Natural killer cell (primary cell): ENCODE measurements at regions not wholly inside any gene's neighbourhood (a gene's known extent, or its start where the extent isn't known, plus 50 kb on each side); places are given as distances from the start of the nearest gene placed in this dataset.

Source experiments
- ATAC-seq, 3 donors: fragments of 150-1000 bp in 2 of 3; fragments of 200-7000 bp in 1 of 3; cut with Tn5 transposase; 1 replicate in 1 of 3; 2 replicates in 2 of 3; pipeline ENCODE4 v1.10.0; 2021; ENCODE audit warnings: mild to moderate bottlenecking in 2 of 3, moderate library complexity in 2 of 3
- DNase-seq, 2 donors: peaks; one replicate each; pipeline versions ENCODE4 v3.0.0 to v3.0.0-alpha.2; 2013 to 2021; ENCODE audit warnings: mixed read lengths in 1 of 2
- H3K27ac ChIP-seq: one replicate; pipeline ENCODE4 v1.5.1; 2013; ENCODE audit warnings: mild to moderate bottlenecking, low read length
- H3K27me3 ChIP-seq: one replicate; pipeline ENCODE4 v1.6.1; 2013; ENCODE audit warnings: low read length; ENCODE audit not compliant: control insufficient read depth, insufficient read depth
- H3K36me3 ChIP-seq: one replicate; pipeline ENCODE4 v1.6.1; 2013; ENCODE audit warnings: low read length; ENCODE audit not compliant: control insufficient read depth, insufficient read depth
- H3K4me1 ChIP-seq: one replicate; pipeline ENCODE4 v1.6.1; 2013; ENCODE audit warnings: low read length; ENCODE audit not compliant: control insufficient read depth, insufficient read depth
- H3K4me3 ChIP-seq: one replicate; pipeline ENCODE4 v1.5.1; 2013; ENCODE audit warnings: low read length
- H3K9me3 ChIP-seq: one replicate; pipeline ENCODE4 v1.6.1; 2013; ENCODE audit warnings: low read length; ENCODE audit not compliant: control insufficient read depth, insufficient read depth
- H3K27ac Mint-ChIP-seq, 2 donors: one replicate each; pipeline ENCODE4 v1.8.0; 2022; ENCODE audit warnings: mild to moderate bottlenecking in 2 of 2, mixed read lengths in 2 of 2, moderate library complexity in 1 of 2
- H3K27me3 Mint-ChIP-seq, 2 donors: one replicate each; pipeline ENCODE4 v1.8.0; 2022; ENCODE audit warnings: low read depth in 2 of 2, mixed read lengths in 2 of 2
- H3K36me3 Mint-ChIP-seq: one replicate; pipeline ENCODE4 v1.8.0; 2022; ENCODE audit warnings: mixed read lengths
- H3K4me1 Mint-ChIP-seq, 2 donors: one replicate each; pipeline ENCODE4 v1.8.0; 2022; ENCODE audit warnings: mixed read lengths in 2 of 2
- H3K4me3 Mint-ChIP-seq: one replicate; pipeline ENCODE4 v1.8.0; 2022; ENCODE audit warnings: mild to moderate bottlenecking, moderate library complexity, mixed read lengths
- H3K9me3 Mint-ChIP-seq, 2 donors: one replicate each; pipeline ENCODE4 v1.8.0; 2022; ENCODE audit warnings: mixed read lengths in 2 of 2
- CTCF ChIP-seq: fragments of 200-600 bp; IDR thresholded peaks from one replicate; pipeline ENCODE4 v1.8.0; 2022; ENCODE audit warnings: antibody characterized with exemption
- WGBS: methylation state at CpG from one replicate; pipeline ENCODE4 v1.1.7; 2013; ENCODE audit warnings: missing lambda C conversion rate; ENCODE audit not compliant: insufficient coverage; 5-methylcytosine and 5-hydroxymethylcytosine counted together
- intact Hi-C: fragments of 100-400 bp; cut with micrococcal nuclease; formaldehyde crosslinking; loops from one replicate; pipeline ENCODE4 v1.14.2; 2022

- Mint-ChIP-seq H3K9me3 (no peaks in the 10 kb centered on the region), H3K4me3 (no peak overlapping the region), H3K27me3 (peaks cover 0 to 7% of the 10 kb centered on the region in 2 donors), H3K36me3 (no peaks in the 10 kb centered on the region), H3K4me1 (no peaks in the 10 kb centered on the region), H3K27ac (no peak overlapping the region)
- ATAC-seq = no peak
- H3K4me3 ChIP-seq = no peak overlapping the region
- intact Hi-C loops = no loop called here
- TF ChIP-seq CTCF = no peak
- H3K9me3 ChIP-seq = no peaks in the 10 kb centered on the region
- no peak overlapping the region for H3K27ac ChIP-seq
- H3K36me3 ChIP-seq = no peaks in the 10 kb centered on the region
- WGBS = no CpG with 5 or more reads among the region's 1 CpG
- no peaks in the 10 kb centered on the region for H3K27me3 ChIP-seq
- DNase-seq = no peak
- no peaks in the 10 kb centered on the region for H3K4me1 ChIP-seq
Observed at GRCh38 chr3:70736009-70736408, 423.6 kb upstream of the MDFIC2 start.

GRCh38 chr3:70734756-70735155 is 422.3 kb upstream of the MDFIC2 start:
- 100% methylated on average over 2 of the region's 3 CpGs for WGBS
- Mint-ChIP-seq H3K27ac (no peak overlapping the region), H3K4me3 (no peak overlapping the region), H3K36me3 (no peaks in the 10 kb centered on the region), H3K4me1 (no peaks in the 10 kb centered on the region), H3K27me3 (peaks cover 0 to 7% of the 10 kb centered on the region in 2 donors), H3K9me3 (no peaks in the 10 kb centered on the region)
- no peaks in the 10 kb centered on the region for H3K36me3 ChIP-seq
- H3K27me3 ChIP-seq = no peaks in the 10 kb centered on the region
- ATAC-seq (no peak), DNase-seq (no peak)
- no peak overlapping the region for H3K4me3 ChIP-seq
- no peak overlapping the region for H3K27ac ChIP-seq
- no peak for TF ChIP-seq CTCF
- intact Hi-C loops = no loop called here
- H3K9me3 ChIP-seq = no peaks in the 10 kb centered on the region
- no peaks in the 10 kb centered on the region for H3K4me1 ChIP-seq

GRCh38 chr3:70731046-70731445 is 418.6 kb upstream of the MDFIC2 start:
- no peak overlapping the region for H3K27ac ChIP-seq

More at GRCh38 chr3:70731046-70731445, 418.6 kb upstream of the MDFIC2 start:
- H3K4me3 Mint-ChIP-seq = no peak overlapping the region
- Histone ChIP-seq H3K27me3 (no peaks in the 10 kb centered on the region), H3K4me1 (no peaks in the 10 kb centered on the region), H3K9me3 (no peaks in the 10 kb centered on the region), H3K36me3 (no peaks in the 10 kb centered on the region), H3K4me3 (no peak overlapping the region)
- no peaks in the 10 kb centered on the region for H3K36me3 Mint-ChIP-seq
- ATAC-seq (no peak), DNase-seq (no peak)
- TF ChIP-seq CTCF = no peak
- intact Hi-C loops = no loop called here
- no peak overlapping the region for H3K27ac Mint-ChIP-seq
- H3K4me1 Mint-ChIP-seq = no peaks in the 10 kb centered on the region
- WGBS = 100% methylated on average over 1 of the region's 2 CpGs
- H3K27me3 Mint-ChIP-seq = peaks cover 0 to 7% of the 10 kb centered on the region in 2 donors
- no peaks in the 10 kb centered on the region for H3K9me3 Mint-ChIP-seq
